ENCODE measurements at regions not wholly inside any gene's neighbourhood (a gene's known extent, or its start where the extent isn't known, plus 50 kb on each side); places are given as distances from the start of the nearest gene placed in this dataset.

GRCh38 chr17:62912363-62912762 lies 53.7 kb upstream of the TANC2 start:
- TF ChIP-seq CTCF (IDR thresholded peaks at IDR 0.05) (no peak), EZH2phosphoT487 (IDR thresholded peaks at IDR 0.05) (no peak), EZH2 (IDR thresholded peaks at IDR 0.05) (no peak)

All from neural progenitor cell (in vitro differentiated cells).